ENCODE measurements at regions not wholly inside any gene's neighbourhood (a gene's known extent, or its start where the extent isn't known, plus 50 kb on each side); places are given as distances from the start of the nearest gene placed in this dataset.

- TF ChIP-seq MYC (IDR thresholded peaks at IDR 0.05; ENCODE audit: low read depth, low read length) (no peak), GATA2 (IDR thresholded peaks at IDR 0.05; ENCODE audit: insufficient read depth, insufficient read length, low read depth, low read length) (no peak), POLR2A (IDR thresholded peaks at IDR 0.05; ENCODE audit: low read depth, low read length) (no peak), CTCF (IDR thresholded peaks at IDR 0.05; ENCODE audit: extremely low read depth in 1 of 2, insufficient read depth in 1 of 2, low read depth in 1 of 2, low read length in 2 of 2) (no peak), MAX (IDR thresholded peaks at IDR 0.05; ENCODE audit: insufficient read depth, insufficient read length) (no peak), JUN (IDR thresholded peaks at IDR 0.05; ENCODE audit: borderline replicate concordance, insufficient read depth, insufficient read length, low read depth) (no peak), EZH2 (IDR thresholded peaks at IDR 0.05; ENCODE audit: borderline replicate concordance, low read depth, low read length, severe bottlenecking) (no peak)
These were observed 161.1 kb upstream of the FAM78B start for GRCh38 chr1:166327886-166328285.

Data from endothelial cell of umbilical vein (primary cell).